Gastrocnemius medialis (tissue), 4 donors: ENCODE measurements at regions not wholly inside any gene's neighbourhood (a gene's known extent, or its start where the extent isn't known, plus 50 kb on each side); places are given as distances from the start of the nearest gene placed in this dataset.

Source experiments
- POLR2A ChIP-seq, 2 donors: fragments of 450-650 bp; IDR thresholded peaks; one replicate each; pipeline ENCODE4 v1.6.1; 2017; ENCODE audit warnings: antibody characterized with exemption in 2 of 2, mild to moderate bottlenecking in 2 of 2, moderate library complexity in 2 of 2
- TF ChIP-seq, protein P1 (sequence below), 5 experiments: fragments of 450-650 bp in 3 of 5; fragments of 200-600 bp in 2 of 5; sonication (generic) in 2 of 5; IDR thresholded peaks in 4 of 5; conservative IDR thresholded peaks in 1 of 5; 1 replicate in 4 of 5; 2 replicates in 1 of 5; pipeline ENCODE4 v1.5.1; 2016 to 2019; ENCODE audit warnings: antibody characterized with exemption in 5 of 5, mild to moderate bottlenecking in 3 of 5, moderate library complexity in 3 of 5

DNA sequence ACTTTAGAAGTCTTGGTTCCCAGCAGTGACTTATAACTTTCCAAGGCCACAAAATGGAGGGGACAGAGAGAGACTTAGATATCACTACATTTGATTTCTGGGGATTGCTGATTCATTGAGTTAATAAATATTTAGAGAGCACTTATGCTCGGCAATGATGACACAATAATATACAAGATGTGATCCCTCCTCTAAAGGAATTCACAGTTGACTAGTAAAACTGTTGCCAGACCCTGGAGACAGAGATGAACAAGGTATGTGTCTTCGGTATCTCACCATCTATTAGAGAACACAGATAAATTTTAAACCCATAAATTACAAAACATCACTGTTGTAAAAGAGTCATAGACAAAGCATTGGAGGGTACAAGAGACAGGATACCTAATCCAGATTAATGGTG, 437.5 kb downstream of the FOXO1 start:
- TF ChIP-seq, protein P1, sequence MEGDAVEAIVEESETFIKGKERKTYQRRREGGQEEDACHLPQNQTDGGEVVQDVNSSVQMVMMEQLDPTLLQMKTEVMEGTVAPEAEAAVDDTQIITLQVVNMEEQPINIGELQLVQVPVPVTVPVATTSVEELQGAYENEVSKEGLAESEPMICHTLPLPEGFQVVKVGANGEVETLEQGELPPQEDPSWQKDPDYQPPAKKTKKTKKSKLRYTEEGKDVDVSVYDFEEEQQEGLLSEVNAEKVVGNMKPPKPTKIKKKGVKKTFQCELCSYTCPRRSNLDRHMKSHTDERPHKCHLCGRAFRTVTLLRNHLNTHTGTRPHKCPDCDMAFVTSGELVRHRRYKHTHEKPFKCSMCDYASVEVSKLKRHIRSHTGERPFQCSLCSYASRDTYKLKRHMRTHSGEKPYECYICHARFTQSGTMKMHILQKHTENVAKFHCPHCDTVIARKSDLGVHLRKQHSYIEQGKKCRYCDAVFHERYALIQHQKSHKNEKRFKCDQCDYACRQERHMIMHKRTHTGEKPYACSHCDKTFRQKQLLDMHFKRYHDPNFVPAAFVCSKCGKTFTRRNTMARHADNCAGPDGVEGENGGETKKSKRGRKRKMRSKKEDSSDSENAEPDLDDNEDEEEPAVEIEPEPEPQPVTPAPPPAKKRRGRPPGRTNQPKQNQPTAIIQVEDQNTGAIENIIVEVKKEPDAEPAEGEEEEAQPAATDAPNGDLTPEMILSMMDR (IDR thresholded peaks at IDR 0.05 in 4 of 5, conservative IDR thresholded peaks at IDR 0.05 in 1 of 5), result no peak
- TF ChIP-seq POLR2A (IDR thresholded peaks at IDR 0.05), result no peak
